Lung (tissue), 11 donors: ENCODE measurements at regions not wholly inside any gene's neighbourhood (a gene's known extent, or its start where the extent isn't known, plus 50 kb on each side); places are given as distances from the start of the nearest gene placed in this dataset.

ENCODE experiments used
- ATAC-seq: fragments of 200-7000 bp; cut with Tn5 transposase; one replicate; pipeline ENCODE4 v1.9.1; 2020; ENCODE audit warnings: moderate number of reproducible peaks; ENCODE audit not compliant: insufficient read depth, low FRiP score
- DNase-seq, 3 donors: peaks; one replicate each; pipeline ENCODE4 v3.0.0-alpha.2; 2013 to 2017
- H3K27ac ChIP-seq, 2 donors: one replicate each; pipeline ENCODE4 v1.5.1; 2013; ENCODE audit warnings: mild to moderate bottlenecking in 2 of 2, moderate library complexity in 2 of 2, control low read depth in 1 of 2, inconsistent platforms in 1 of 2, low read depth in 1 of 2, low read length in 1 of 2
- H3K27me3 ChIP-seq, 3 donors: one replicate each; pipeline ENCODE4 v1.5.1; 2013; ENCODE audit warnings: low read length in 2 of 3; ENCODE audit not compliant: control insufficient read depth in 3 of 3, insufficient read depth in 3 of 3
- H3K36me3 ChIP-seq, 4 donors: one replicate each; pipeline ENCODE4 v1.5.1; 2013; ENCODE audit warnings: low read length in 4 of 4, mild to moderate bottlenecking in 1 of 4, moderate library complexity in 1 of 4; ENCODE audit not compliant: control insufficient read depth in 4 of 4, insufficient read depth in 4 of 4
- H3K4me1 ChIP-seq, 5 donors: one replicate each; pipeline ENCODE4 v1.5.1; 2013; ENCODE audit warnings: low read length in 5 of 5, mild to moderate bottlenecking in 2 of 5, moderate library complexity in 1 of 5; ENCODE audit not compliant: control insufficient read depth in 5 of 5, insufficient read depth in 5 of 5
- H3K4me3 ChIP-seq: one replicate; pipeline ENCODE4 v1.5.1; 2013; ENCODE audit warnings: mild to moderate bottlenecking, control low read depth, moderate library complexity
- H3K9ac ChIP-seq, 2 donors: one replicate each; pipeline ENCODE4 v1.5.1; 2013; ENCODE audit warnings: low read length in 2 of 2, control low read depth in 1 of 2; ENCODE audit not compliant: insufficient read depth in 1 of 2
- H3K9me3 ChIP-seq, 4 donors: one replicate each; pipeline ENCODE4 v1.5.1; 2013; ENCODE audit warnings: low read length in 3 of 4, mild to moderate bottlenecking in 1 of 4, moderate library complexity in 1 of 4; ENCODE audit not compliant: control insufficient read depth in 4 of 4, insufficient read depth in 3 of 4
- CTCF ChIP-seq: IDR thresholded peaks from 2 replicates; pipeline ENCODE4 v1.5.1; 2012; ENCODE audit warnings: mild to moderate bottlenecking; ENCODE audit errors: control extremely low read depth, extremely low read depth
- WGBS, 2 donors: extraction: QIAGEN DNeasy Blood & Tissue Kit; methylation state at CpG; one replicate each; pipeline ENCODE4 v1.1.7; 2013; 5-methylcytosine and 5-hydroxymethylcytosine counted together
- donor health status: control.
- donor health status: control.
- donor health status: Bipolar disorder and iron deficiency.
- donor health status: healthy.
- donor health status: DM: yes; HTN: yes; CAD: no.

DNA sequence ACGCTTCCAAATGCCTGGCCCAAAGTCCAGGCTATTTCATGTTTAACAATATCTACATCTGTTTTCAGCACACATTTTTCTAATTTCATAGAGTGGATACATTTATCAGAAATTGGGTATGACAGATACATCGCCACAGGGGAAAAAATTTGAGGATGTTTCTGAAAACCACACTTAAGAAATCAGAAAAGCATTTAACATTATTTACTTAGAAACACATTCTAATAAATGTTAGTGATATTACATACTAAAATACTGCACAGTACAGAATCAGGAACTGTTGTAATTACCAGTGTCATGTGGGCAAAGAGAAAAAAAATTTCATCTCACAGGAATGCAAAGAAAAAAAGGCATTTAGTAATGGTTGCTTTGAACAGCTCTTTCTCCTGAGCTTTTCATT lies 310.5 kb upstream of the KIF2A start:
- DNase-seq, result no peak
- no peaks in the 10 kb centered on the region for H3K4me1 ChIP-seq
- 94 to 95% methylated on average over 2 of the region's 2 CpGs for WGBS, 2 donors
- TF ChIP-seq CTCF, result no peak
- no peaks in the 10 kb centered on the region for H3K36me3 ChIP-seq
- H3K27ac ChIP-seq, result no peak overlapping the region
- peaks cover 0 to 2% (median 0%) of the 10 kb centered on the region in 4 donors for H3K9me3 ChIP-seq
- ATAC-seq, result no peak
- no peak overlapping the region for H3K9ac ChIP-seq
- no peak overlapping the region for H3K4me3 ChIP-seq
- H3K27me3 ChIP-seq, result no peaks in the 10 kb centered on the region

DNA sequence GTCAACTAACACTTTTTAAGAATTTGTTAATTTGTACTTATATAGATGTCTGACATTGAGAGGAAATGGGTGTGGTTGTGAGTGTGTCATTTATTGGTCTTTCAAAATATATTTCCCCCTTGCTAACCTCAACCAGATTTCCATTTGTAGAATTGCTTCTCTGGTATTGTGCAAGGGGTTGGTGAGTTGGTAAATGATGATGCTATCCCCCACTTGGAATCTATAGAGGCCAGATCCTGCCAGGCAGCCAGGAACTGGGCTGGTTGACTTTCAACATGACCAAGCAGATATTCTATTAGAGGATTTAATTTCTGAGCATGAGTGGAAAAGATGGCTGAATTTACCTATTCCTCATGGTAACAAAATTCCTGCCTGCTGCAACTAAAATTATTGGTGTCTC lies 306.6 kb upstream of the KIF2A start:
- peaks cover 0 to 5% (median 0%) of the 10 kb centered on the region in 3 donors for H3K27me3 ChIP-seq
- ATAC-seq, result no peak
- H3K9me3 ChIP-seq, result no peaks in the 10 kb centered on the region
- no peak for DNase-seq
- H3K27ac ChIP-seq, result no peak overlapping the region
- no peak overlapping the region for H3K9ac ChIP-seq
- H3K4me1 ChIP-seq, result no peaks in the 10 kb centered on the region
- H3K4me3 ChIP-seq, result no peak overlapping the region
- no peaks in the 10 kb centered on the region for H3K36me3 ChIP-seq
- no peak for TF ChIP-seq CTCF

DNA sequence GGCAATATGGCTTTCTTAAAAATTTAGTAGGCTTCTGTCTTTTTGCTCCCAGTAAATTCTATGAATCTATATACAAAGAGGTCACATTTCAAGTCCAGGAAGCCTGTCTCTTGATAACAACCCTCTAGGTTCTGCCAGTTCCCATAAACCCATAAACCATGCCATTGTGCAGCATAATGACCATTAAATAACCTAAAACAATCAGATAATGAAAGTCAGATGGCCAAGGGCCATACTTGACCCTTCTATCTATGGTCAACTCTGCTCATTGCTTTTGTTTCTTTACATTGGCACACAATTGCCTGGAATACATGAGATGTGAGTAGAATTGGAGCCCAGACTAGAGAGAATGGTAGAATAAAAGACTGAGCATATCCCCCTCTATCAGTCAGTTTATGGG lies 305.4 kb upstream of the KIF2A start:
- no peak for ATAC-seq
- H3K27me3 ChIP-seq, result peaks cover 0 to 8% (median 0%) of the 10 kb centered on the region in 3 donors
- no peak overlapping the region for H3K9ac ChIP-seq
- no peak overlapping the region for H3K27ac ChIP-seq
- no peaks in the 10 kb centered on the region for H3K36me3 ChIP-seq
- no peaks in the 10 kb centered on the region for H3K9me3 ChIP-seq
- DNase-seq, result no peak
- no peak for TF ChIP-seq CTCF
- no peak overlapping the region for H3K4me3 ChIP-seq
- no peaks in the 10 kb centered on the region for H3K4me1 ChIP-seq

- 87 to 91% methylated on average over 1 of the region's 1 CpG for WGBS, 2 donors
- DNase-seq (no peak), ATAC-seq (no peak)
- H3K36me3 ChIP-seq, result no peaks in the 10 kb centered on the region
- H3K4me1 ChIP-seq, result no peaks in the 10 kb centered on the region
- no peak overlapping the region for H3K4me3 ChIP-seq
- peaks cover 0 to 8% (median 0%) of the 10 kb centered on the region in 3 donors for H3K27me3 ChIP-seq
- no peak overlapping the region for H3K9ac ChIP-seq
- H3K27ac ChIP-seq, result no peak overlapping the region
- H3K9me3 ChIP-seq, result no peaks in the 10 kb centered on the region
- TF ChIP-seq CTCF, result no peak
These were observed 304.4 kb upstream of the KIF2A start for GRCh38 chr5:62001640-62002039.
